ENCODE measurements at regions not wholly inside any gene's neighbourhood (a gene's known extent, or its start where the extent isn't known, plus 50 kb on each side); places are given as distances from the start of the nearest gene placed in this dataset.

GRCh38 chr2:122851972-122852531 is 1096.6 kb downstream of the TSN start:
- DNase-seq (ENCODE audit: low read depth): no peak
- Histone ChIP-seq H3K36me3 (ENCODE audit: control insufficient read depth, insufficient read depth, low read length) (no peaks in the 10 kb centered on the region), H3K4me3 (ENCODE audit: low read depth, low read length) (no peak overlapping the region), H3K27me3 (ENCODE audit: control insufficient read depth, insufficient read depth, low read length) (no peaks in the 10 kb centered on the region)
- TF ChIP-seq CTCF (IDR thresholded peaks at IDR 0.05; ENCODE audit: insufficient read depth, low read length, poor library complexity, severe bottlenecking): no peak

- Histone ChIP-seq H3K36me3 (ENCODE audit: control insufficient read depth, insufficient read depth, low read length) (no peaks in the 10 kb centered on the region), H3K4me3 (ENCODE audit: low read depth, low read length) (no peak overlapping the region), H3K27me3 (ENCODE audit: control insufficient read depth, insufficient read depth, low read length) (no peaks in the 10 kb centered on the region)
- no peak for DNase-seq (ENCODE audit: low read depth)
- no peak for TF ChIP-seq CTCF (IDR thresholded peaks at IDR 0.05; ENCODE audit: insufficient read depth, low read length, poor library complexity, severe bottlenecking)
Observed at GRCh38 chr2:122856696-122857095, 1101.2 kb downstream of the TSN start.

GRCh38 chr2:122858075-122858702 is 1102.7 kb downstream of the TSN start:
- Histone ChIP-seq H3K4me3 (ENCODE audit: low read depth, low read length) (no peak overlapping the region), H3K36me3 (ENCODE audit: control insufficient read depth, insufficient read depth, low read length) (no peaks in the 10 kb centered on the region), H3K27me3 (ENCODE audit: control insufficient read depth, insufficient read depth, low read length) (no peaks in the 10 kb centered on the region)
- no peak for TF ChIP-seq CTCF (IDR thresholded peaks at IDR 0.05; ENCODE audit: insufficient read depth, low read length, poor library complexity, severe bottlenecking)
- DNase-seq (ENCODE audit: low read depth): no peak

GRCh38 chr2:122858813-122859212 is 1103.4 kb downstream of the TSN start:
- Histone ChIP-seq H3K4me3 (ENCODE audit: low read depth, low read length) (no peak overlapping the region), H3K36me3 (ENCODE audit: control insufficient read depth, insufficient read depth, low read length) (no peaks in the 10 kb centered on the region), H3K27me3 (ENCODE audit: control insufficient read depth, insufficient read depth, low read length) (no peaks in the 10 kb centered on the region)
- TF ChIP-seq CTCF (IDR thresholded peaks at IDR 0.05; ENCODE audit: insufficient read depth, low read length, poor library complexity, severe bottlenecking): no peak
- DNase-seq (ENCODE audit: low read depth): no peak

- TF ChIP-seq CTCF (IDR thresholded peaks at IDR 0.05; ENCODE audit: insufficient read depth, low read length, poor library complexity, severe bottlenecking): no peak
- DNase-seq (ENCODE audit: low read depth): no peak
- Histone ChIP-seq H3K4me3 (ENCODE audit: low read depth, low read length) (no peak overlapping the region), H3K27me3 (ENCODE audit: control insufficient read depth, insufficient read depth, low read length) (no peaks in the 10 kb centered on the region), H3K36me3 (ENCODE audit: control insufficient read depth, insufficient read depth, low read length) (no peaks in the 10 kb centered on the region)
Observed at GRCh38 chr2:122859260-122859659, 1103.8 kb downstream of the TSN start.

- Histone ChIP-seq H3K36me3 (ENCODE audit: control insufficient read depth, insufficient read depth, low read length) (no peaks in the 10 kb centered on the region), H3K27me3 (ENCODE audit: control insufficient read depth, insufficient read depth, low read length) (no peaks in the 10 kb centered on the region), H3K4me3 (ENCODE audit: low read depth, low read length) (no peak overlapping the region)
- DNase-seq (ENCODE audit: low read depth): no peak
- TF ChIP-seq CTCF (IDR thresholded peaks at IDR 0.05; ENCODE audit: insufficient read depth, low read length, poor library complexity, severe bottlenecking): no peak
Observed at GRCh38 chr2:122863532-122863931, 1108.1 kb downstream of the TSN start.
